ENCODE measurements at regions not wholly inside any gene's neighbourhood (a gene's known extent, or its start where the extent isn't known, plus 50 kb on each side); places are given as distances from the start of the nearest gene placed in this dataset.
A peak's percentile ranks its signal among the peaks of the same experiment; 100 is the strongest.

GRCh38 chr13:64273780-64274179, 2858.1 kb upstream of the PCDH20 start:
- Histone ChIP-seq H3K18ac (ENCODE audit: low read length) (no peak overlapping the region), H3K4me3 (ENCODE audit: low read depth, low read length) (no peak overlapping the region), H3K79me1 (ENCODE audit: low read length) (no peaks in the 10 kb centered on the region), H2BK5ac (ENCODE audit: low read depth, low read length, poor library complexity) (no peak overlapping the region), H4K91ac (ENCODE audit: low read depth, low read length) (no peak overlapping the region), H3K79me2 (ENCODE audit: control insufficient read depth, insufficient read depth, low read length, poor library complexity) (no peaks in the 10 kb centered on the region), H3K4me2 (ENCODE audit: low read length) (no peak overlapping the region), H4K12ac (ENCODE audit: low read depth, low read length) (no peak overlapping the region), H3K27me3 (ENCODE audit: insufficient read depth, low read length) (no peaks in the 10 kb centered on the region), H3K9ac (ENCODE audit: low read length) (no peak overlapping the region), H2AFZ (ENCODE audit: insufficient read depth, low read length, poor library complexity) (no peak overlapping the region), H3K27ac (ENCODE audit: low read depth, low read length) (no peak overlapping the region), H2BK120ac (ENCODE audit: insufficient read depth, low read length, poor library complexity) (no peak overlapping the region), H2AK5ac (ENCODE audit: low read length) (no peak overlapping the region), H3K9me3 (ENCODE audit: insufficient read depth, low read depth, low read length) (no peaks in the 10 kb centered on the region), H4K8ac (ENCODE audit: low read depth, low read length) (no peak overlapping the region), H3K36me3 (ENCODE audit: control insufficient read depth in 1 of 2, insufficient read depth in 2 of 2, low read length in 2 of 2) (no peaks in the 10 kb centered on the region), H3K4me1 (ENCODE audit: control insufficient read depth in 1 of 2, insufficient read depth in 2 of 2, low read length in 2 of 2) (peaks cover 2% of the 10 kb centered on the region in 2 experiments), H3K23ac (ENCODE audit: low read length) (no peak overlapping the region), H3K14ac (ENCODE audit: low read length) (no peak overlapping the region), H3K4ac (ENCODE audit: low read depth, low read length) (no peak overlapping the region), H2BK12ac (ENCODE audit: low read length) (no peak overlapping the region)
- no CpG with 5 or more reads among the region's 4 CpGs for WGBS (ENCODE audit: extremely low coverage, insufficient coverage, insufficient read length)
- DNase-seq = no peak

- Histone ChIP-seq H2AFZ (ENCODE audit: insufficient read depth, low read length, poor library complexity) (no peak overlapping the region), H2BK120ac (ENCODE audit: insufficient read depth, low read length, poor library complexity) (peak overlapping the region; percentile 38), H2AK5ac (ENCODE audit: low read length) (no peak overlapping the region), H3K27me3 (ENCODE audit: insufficient read depth, low read length) (no peaks in the 10 kb centered on the region), H2BK5ac (ENCODE audit: low read depth, low read length, poor library complexity) (no peak overlapping the region), H3K4me2 (ENCODE audit: low read length) (no peak overlapping the region), H4K12ac (ENCODE audit: low read depth, low read length) (no peak overlapping the region), H3K4me3 (ENCODE audit: low read depth, low read length) (no peak overlapping the region), H3K4me1 (ENCODE audit: control insufficient read depth in 1 of 2, insufficient read depth in 2 of 2, low read length in 2 of 2) (peaks cover 2% of the 10 kb centered on the region in 2 experiments), H3K23ac (ENCODE audit: low read length) (no peak overlapping the region), H4K8ac (ENCODE audit: low read depth, low read length) (no peak overlapping the region), H3K27ac (ENCODE audit: low read depth, low read length) (no peak overlapping the region), H2BK12ac (ENCODE audit: low read length) (no peak overlapping the region), H3K9ac (ENCODE audit: low read length) (no peak overlapping the region), H3K36me3 (ENCODE audit: control insufficient read depth in 1 of 2, insufficient read depth in 2 of 2, low read length in 2 of 2) (no peaks in the 10 kb centered on the region), H3K79me1 (ENCODE audit: low read length) (no peaks in the 10 kb centered on the region), H3K79me2 (ENCODE audit: control insufficient read depth, insufficient read depth, low read length, poor library complexity) (no peaks in the 10 kb centered on the region), H3K4ac (ENCODE audit: low read depth, low read length) (no peak overlapping the region), H3K18ac (ENCODE audit: low read length) (no peak overlapping the region), H3K9me3 (ENCODE audit: insufficient read depth, low read depth, low read length) (no peaks in the 10 kb centered on the region), H3K14ac (ENCODE audit: low read length) (no peak overlapping the region), H4K91ac (ENCODE audit: low read depth, low read length) (no peak overlapping the region)
- DNase-seq = no peak
- no CpG with 5 or more reads among the region's 1 CpG for WGBS (ENCODE audit: extremely low coverage, insufficient coverage, insufficient read length)
These were observed 2857.0 kb upstream of the PCDH20 start for GRCh38 chr13:64272681-64273080.

GRCh38 chr13:64266024-64266423, 2850.4 kb upstream of the PCDH20 start:
- Histone ChIP-seq H2BK120ac (ENCODE audit: insufficient read depth, low read length, poor library complexity) (no peak overlapping the region), H3K4me2 (ENCODE audit: low read length) (no peak overlapping the region), H3K4ac (ENCODE audit: low read depth, low read length) (no peak overlapping the region), H2BK5ac (ENCODE audit: low read depth, low read length, poor library complexity) (no peak overlapping the region), H2BK12ac (ENCODE audit: low read length) (no peak overlapping the region), H3K79me1 (ENCODE audit: low read length) (no peaks in the 10 kb centered on the region), H3K79me2 (ENCODE audit: control insufficient read depth, insufficient read depth, low read length, poor library complexity) (no peaks in the 10 kb centered on the region), H3K27ac (ENCODE audit: low read depth, low read length) (no peak overlapping the region), H4K8ac (ENCODE audit: low read depth, low read length) (no peak overlapping the region), H3K23ac (ENCODE audit: low read length) (no peak overlapping the region), H4K91ac (ENCODE audit: low read depth, low read length) (no peak overlapping the region), H3K18ac (ENCODE audit: low read length) (no peak overlapping the region), H2AFZ (ENCODE audit: insufficient read depth, low read length, poor library complexity) (no peak overlapping the region), H3K9ac (ENCODE audit: low read length) (no peak overlapping the region), H3K9me3 (ENCODE audit: insufficient read depth, low read depth, low read length) (peaks cover 6% of the 10 kb centered on the region), H3K4me3 (ENCODE audit: low read depth, low read length) (no peak overlapping the region), H3K14ac (ENCODE audit: low read length) (no peak overlapping the region), H3K27me3 (ENCODE audit: insufficient read depth, low read length) (no peaks in the 10 kb centered on the region), H3K36me3 (ENCODE audit: control insufficient read depth in 1 of 2, insufficient read depth in 2 of 2, low read length in 2 of 2) (peaks cover 0 to 4% of the 10 kb centered on the region in 2 experiments), H2AK5ac (ENCODE audit: low read length) (no peak overlapping the region), H3K4me1 (ENCODE audit: control insufficient read depth in 1 of 2, insufficient read depth in 2 of 2, low read length in 2 of 2) (no peaks in the 10 kb centered on the region), H4K12ac (ENCODE audit: low read depth, low read length) (no peak overlapping the region)
- no peak for DNase-seq

- H3K4ac ChIP-seq (ENCODE audit: low read depth, low read length) = no peak overlapping the region
These were observed 2847.6 kb upstream of the PCDH20 start for GRCh38 chr13:64263285-64263684.

More at GRCh38 chr13:64263285-64263684, 2847.6 kb upstream of the PCDH20 start:
- Histone ChIP-seq H3K79me1 (ENCODE audit: low read length) (no peaks in the 10 kb centered on the region), H3K36me3 (ENCODE audit: control insufficient read depth in 1 of 2, insufficient read depth in 2 of 2, low read length in 2 of 2) (peaks cover 0 to 4% of the 10 kb centered on the region in 2 experiments), H3K79me2 (ENCODE audit: control insufficient read depth, insufficient read depth, low read length, poor library complexity) (no peaks in the 10 kb centered on the region), H2BK120ac (ENCODE audit: insufficient read depth, low read length, poor library complexity) (no peak overlapping the region), H3K4me1 (ENCODE audit: control insufficient read depth in 1 of 2, insufficient read depth in 2 of 2, low read length in 2 of 2) (no peaks in the 10 kb centered on the region), H4K91ac (ENCODE audit: low read depth, low read length) (no peak overlapping the region), H3K27ac (ENCODE audit: low read depth, low read length) (no peak overlapping the region), H4K12ac (ENCODE audit: low read depth, low read length) (no peak overlapping the region), H4K8ac (ENCODE audit: low read depth, low read length) (no peak overlapping the region), H3K9me3 (ENCODE audit: insufficient read depth, low read depth, low read length) (peaks cover 6% of the 10 kb centered on the region), H3K4me3 (ENCODE audit: low read depth, low read length) (no peak overlapping the region), H2BK5ac (ENCODE audit: low read depth, low read length, poor library complexity) (no peak overlapping the region), H3K27me3 (ENCODE audit: insufficient read depth, low read length) (no peaks in the 10 kb centered on the region), H3K23ac (ENCODE audit: low read length) (no peak overlapping the region), H3K18ac (ENCODE audit: low read length) (no peak overlapping the region), H2AK5ac (ENCODE audit: low read length) (no peak overlapping the region), H3K14ac (ENCODE audit: low read length) (no peak overlapping the region), H3K9ac (ENCODE audit: low read length) (no peak overlapping the region), H2BK12ac (ENCODE audit: low read length) (no peak overlapping the region), H3K4me2 (ENCODE audit: low read length) (no peak overlapping the region), H2AFZ (ENCODE audit: insufficient read depth, low read length, poor library complexity) (no peak overlapping the region)
- DNase-seq = no peak
- WGBS (ENCODE audit: extremely low coverage, insufficient coverage, insufficient read length) = no CpG with 5 or more reads among the region's 2 CpGs
